ENCODE measurements at regions not wholly inside any gene's neighbourhood (a gene's known extent, or its start where the extent isn't known, plus 50 kb on each side); places are given as distances from the start of the nearest gene placed in this dataset.

DNA sequence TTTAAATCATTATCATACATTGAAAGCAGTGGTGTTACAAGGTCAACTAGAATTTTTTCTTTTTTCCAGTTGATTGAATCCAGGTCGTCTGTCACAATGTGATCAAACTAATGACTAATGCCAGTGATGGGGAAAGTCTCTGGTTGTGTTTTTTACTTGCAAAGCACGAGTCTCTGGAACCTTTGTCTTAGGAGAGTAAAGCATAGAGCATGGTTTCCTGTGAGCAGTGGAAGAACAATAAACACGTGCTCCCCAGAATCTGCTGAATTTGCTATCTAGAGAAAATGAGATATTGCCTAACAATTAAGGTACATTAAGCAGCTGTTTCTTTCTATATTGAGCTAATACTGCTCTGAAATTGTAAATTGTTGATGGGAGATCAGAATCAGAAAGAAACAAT lies 1332.4 kb upstream of the TMEFF2 start:
- intact Hi-C loops (cut with DNase I): no loop called here
- ATAC-seq: no peak
- DNase-seq (ENCODE audit: low spot score): no peak

DNA sequence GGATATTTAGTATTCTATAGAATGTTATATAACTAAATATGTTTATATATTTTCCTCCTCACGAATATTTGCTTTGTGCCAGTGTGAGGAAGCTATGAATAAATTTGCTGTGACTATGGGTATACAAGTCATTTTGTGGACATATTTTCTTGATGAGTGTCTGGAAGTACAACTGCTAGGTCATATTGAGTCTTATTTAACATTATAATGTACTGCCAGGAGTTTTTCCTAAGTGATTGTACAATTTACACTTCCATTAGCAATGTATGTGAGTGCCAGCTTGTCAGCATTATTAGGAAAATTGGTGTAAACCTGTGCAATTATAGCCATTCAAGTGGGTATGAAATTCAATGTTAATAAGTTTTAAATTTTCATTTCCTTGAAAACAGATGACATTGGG lies 1328.9 kb upstream of the TMEFF2 start:
- no peak for DNase-seq (ENCODE audit: low spot score)
- no peak for ATAC-seq
- intact Hi-C loops (cut with DNase I): no loop called here

DNA sequence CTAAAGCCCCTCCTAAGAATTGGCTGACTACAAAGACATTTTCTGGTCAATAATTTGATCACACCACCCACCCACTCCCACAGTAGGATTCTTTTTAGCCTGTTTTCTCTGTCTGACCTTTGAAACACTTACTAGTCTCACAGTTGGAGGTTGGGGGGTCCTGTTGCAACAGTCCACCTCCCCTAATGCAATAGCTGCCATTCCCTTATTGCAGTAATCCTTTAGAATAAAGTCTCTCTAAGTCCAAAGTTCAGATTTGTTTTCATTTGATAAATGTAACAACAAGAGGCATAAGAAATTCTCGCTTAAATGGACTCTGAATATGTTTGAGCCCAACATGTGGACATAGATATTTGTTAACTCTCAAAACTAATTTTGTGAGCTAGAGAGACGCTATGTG lies 1326.8 kb upstream of the TMEFF2 start:
- no peak for DNase-seq (ENCODE audit: low spot score)
- intact Hi-C loops (cut with DNase I): no loop called here
- ATAC-seq: no peak

DNA sequence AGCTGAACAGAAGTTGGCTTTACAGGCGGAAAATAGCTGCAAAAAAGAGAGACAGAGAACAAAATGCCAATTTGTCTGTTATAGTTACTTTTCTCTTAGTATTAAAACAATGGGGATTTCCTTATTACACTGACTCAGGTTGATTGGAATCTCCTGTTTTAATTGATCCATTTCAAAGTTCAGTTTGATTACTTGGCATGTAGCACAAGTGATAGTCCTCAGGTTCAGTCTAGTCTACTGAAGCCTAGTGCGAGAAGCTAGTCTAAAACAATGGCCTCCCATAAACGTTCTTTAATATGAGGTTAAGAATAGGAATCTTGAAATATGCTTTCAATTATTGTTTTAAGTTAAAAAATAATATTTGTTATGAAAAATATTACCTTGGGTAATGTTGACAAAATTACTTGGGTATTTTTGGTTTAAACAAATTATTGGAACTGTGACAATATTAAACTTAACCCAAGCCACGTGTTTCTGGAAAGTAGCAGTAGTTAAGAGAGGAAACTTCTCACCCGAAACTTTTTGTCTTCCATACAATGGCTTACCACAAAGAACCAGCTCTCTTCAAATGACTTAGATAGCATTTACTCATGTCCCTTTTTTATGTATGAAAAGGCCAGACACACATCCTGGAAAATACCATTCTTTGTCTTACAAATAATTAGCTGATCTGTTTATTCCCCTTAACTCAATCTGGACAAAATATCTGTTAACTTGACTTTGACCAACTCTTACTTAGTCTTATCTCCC lies 1326.2 kb upstream of the TMEFF2 start:
- no peak for DNase-seq (ENCODE audit: low spot score)
- ATAC-seq: no peak
- intact Hi-C loops (cut with DNase I): no loop called here

DNA sequence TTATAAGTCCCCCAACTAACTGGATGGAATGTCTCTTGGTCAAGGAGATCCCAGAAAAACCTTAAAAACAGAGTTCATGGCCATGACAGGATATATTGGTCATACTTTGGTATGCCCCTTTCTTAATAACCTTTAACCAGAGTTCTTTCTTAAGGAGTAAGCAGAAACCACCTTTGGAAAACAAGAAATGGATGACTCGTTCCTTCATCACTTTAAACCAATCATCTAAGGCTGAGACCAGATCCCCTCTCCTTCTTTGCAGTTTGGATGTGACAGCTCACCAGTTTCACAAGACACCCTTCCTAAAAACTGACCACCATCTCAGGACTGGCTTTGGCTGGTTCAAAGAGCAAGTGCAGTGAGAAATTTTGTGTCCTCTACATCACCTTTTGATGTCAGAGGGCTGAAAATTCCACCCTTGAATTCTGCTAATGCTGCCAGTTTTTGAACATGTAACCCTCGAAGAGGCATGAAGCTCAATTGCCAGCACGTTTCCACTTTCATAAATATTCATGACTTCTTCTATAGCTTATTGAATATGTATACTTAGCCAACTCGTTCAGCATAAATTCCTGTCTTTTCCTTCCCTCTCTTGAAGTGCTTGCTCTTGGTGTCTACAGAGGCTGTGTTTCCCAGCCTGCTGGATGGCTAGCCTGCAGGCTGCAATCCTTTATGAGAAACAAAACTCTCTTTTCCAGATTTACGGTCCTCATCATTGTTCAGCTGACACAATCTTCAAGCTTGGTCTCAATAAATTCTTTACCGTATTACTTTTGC lies 1323.5 kb upstream of the TMEFF2 start:
- ATAC-seq: no peak
- intact Hi-C loops (cut with DNase I): no loop called here
- no peak for DNase-seq (ENCODE audit: low spot score)

DNA sequence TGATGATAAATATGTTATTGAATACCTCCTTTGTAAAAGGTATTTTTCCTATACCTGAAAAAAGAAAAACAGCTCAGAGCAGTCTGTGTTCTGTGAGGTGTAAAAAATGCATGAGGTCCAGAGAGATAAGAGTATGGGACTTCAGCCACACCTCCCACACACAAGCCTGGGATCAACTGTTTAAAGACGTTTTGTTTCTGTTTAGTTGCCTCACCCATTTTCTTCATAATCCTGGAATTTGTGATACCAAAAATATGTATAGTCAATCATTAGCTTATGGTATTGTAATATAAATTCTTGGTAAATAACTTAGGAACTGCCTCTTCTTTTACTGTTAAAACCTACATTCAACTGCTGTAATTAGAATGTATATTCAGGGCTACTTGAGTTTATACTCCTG lies 1322.9 kb upstream of the TMEFF2 start:
- intact Hi-C loops (cut with DNase I): no loop called here
- DNase-seq (ENCODE audit: low spot score): no peak
- ATAC-seq: no peak

DNA sequence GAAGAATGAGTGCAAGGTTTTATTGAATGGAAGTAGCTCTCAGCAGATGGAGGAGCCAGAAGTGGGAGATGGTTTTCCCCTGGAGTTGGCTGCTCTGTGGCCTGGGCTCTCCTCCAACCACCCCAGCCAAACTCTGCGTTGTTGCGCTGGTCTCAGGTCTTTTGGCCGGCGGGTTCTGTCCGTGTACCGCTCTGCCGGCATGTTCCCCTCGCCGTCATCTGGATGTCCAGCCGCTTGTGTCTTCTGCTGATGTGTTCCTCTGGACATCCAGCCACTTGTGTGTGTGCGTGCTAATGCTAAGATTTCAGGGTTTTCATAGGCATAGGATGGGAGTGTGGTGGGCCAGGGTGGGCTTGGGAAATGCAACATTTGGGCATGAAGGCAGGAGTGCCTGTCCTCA lies 1311.3 kb upstream of the TMEFF2 start:
- DNase-seq (ENCODE audit: low spot score) (no peak), ATAC-seq (no peak)
- intact Hi-C loops (cut with DNase I): no loop called here

DNA sequence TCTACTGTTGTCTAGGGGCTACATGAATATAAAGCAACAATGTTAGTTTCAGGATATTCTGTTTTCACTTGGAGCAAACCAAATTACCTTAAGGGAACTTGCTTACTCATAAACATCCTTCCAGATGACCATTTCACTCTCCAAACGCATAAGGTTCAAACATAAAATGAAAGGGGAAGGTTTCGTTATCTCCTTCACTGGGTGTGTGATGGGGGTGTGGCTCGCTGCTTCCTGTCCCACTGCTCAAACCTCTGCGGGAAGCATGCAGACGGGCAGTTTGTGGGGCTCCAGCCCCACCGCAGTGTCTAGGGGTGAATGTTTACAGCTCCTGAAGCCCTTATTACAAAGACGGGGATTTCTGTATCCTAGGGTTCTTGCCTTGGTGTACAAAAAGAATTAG lies 1310.9 kb upstream of the TMEFF2 start:
- DNase-seq (ENCODE audit: low spot score) (no peak), ATAC-seq (no peak)
- intact Hi-C loops (cut with DNase I): no loop called here

DNA sequence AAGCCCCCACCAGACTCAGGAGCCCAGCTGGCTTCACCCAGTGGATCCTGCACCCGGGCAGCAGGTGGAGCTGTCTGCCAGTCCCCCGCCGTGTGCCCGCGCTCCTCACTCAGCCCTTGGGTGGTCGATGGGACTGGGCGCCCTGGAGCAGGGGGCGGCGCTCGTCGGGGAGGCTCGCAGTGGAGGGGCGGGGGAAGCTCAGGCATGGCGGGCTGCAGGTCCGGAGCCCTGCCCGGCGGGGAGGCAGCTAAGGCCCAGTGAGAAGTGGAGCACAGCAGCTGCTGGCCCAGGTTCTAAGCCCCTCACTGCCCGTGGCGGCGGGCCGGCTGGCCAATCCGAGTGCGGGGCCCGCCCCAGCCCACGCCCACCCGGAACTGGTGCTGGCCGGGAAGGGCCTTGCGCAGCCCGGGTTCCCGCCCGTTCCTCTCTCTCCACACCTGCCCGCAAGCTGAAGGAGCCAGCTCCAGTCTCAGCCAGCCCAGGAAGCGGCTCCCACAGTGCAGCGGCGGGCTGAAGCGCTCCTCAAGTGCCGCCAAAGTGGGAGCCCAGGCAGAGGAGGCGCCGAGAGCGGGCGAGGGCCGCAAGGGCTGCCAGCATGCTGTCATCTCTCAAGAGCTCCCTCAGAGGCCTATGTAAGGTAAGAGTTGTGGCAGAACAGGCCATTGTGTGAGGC lies 1307.8 kb upstream of the TMEFF2 start:
- intact Hi-C loops (cut with DNase I): no loop called here
- DNase-seq (ENCODE audit: low spot score) (no peak), ATAC-seq (no peak)

DNA sequence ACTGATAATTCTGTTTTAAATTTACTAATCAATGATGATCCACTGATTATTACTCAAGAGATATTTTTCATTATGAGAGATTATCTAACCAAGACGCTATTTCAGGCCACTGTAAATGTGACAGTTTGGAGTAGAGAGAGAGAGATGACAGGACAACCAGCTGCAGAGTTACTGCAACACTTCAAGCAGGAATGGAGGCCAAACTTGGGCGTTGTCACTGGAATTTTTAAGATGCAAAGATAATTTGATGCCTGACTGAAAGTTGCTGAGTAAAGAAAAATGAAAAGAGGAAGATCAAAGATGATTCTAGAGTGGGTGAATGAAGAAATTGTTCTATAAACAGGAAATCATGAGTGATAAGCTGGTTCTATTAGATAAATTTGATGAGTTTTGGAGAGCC lies 1302.1 kb upstream of the TMEFF2 start:
- ATAC-seq: no peak
- intact Hi-C loops (cut with DNase I): no loop called here
- no peak for DNase-seq (ENCODE audit: low spot score)

DNA sequence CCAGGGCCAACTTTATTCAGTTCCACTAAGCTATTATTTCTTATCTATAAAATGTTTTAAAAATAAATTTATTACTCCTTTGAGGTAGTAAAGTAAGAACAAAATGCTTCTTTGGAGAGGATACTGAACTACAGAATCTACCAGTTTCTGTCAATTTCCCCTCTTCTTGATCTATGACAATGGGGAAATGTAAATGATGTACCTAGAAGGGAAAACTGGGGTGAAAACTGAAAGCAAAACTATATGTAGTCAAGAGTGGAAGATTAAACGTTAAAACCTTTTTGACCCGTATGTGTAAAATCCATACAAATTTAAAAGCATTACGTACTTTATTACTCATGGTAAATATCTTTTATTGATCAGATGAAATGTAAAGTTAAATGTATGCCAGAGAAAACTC lies 1287.8 kb upstream of the TMEFF2 start:
- ATAC-seq (no peak), DNase-seq (ENCODE audit: low spot score) (no peak)
- intact Hi-C loops (cut with DNase I): no loop called here

DNA sequence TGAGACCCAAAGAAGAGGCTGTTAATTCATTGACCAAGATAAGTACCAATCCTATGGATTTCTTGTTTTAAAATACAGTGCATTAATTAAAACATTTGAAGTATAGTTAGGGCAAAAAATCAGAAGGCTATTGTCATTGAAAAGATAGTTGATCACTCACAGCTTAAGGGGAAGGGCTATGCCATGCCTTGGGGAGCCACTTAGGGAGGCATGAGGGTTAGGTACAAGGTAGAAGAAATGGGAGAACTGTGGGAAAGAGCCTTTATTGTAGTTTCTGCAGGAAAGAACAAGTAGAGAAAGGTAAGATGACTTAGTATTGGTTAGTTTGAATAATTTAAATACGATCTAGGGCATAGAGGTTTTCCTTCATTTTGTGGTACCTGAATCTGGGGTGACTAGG lies 1285.5 kb upstream of the TMEFF2 start:
- ATAC-seq: no peak
- intact Hi-C loops (cut with DNase I): no loop called here

DNA sequence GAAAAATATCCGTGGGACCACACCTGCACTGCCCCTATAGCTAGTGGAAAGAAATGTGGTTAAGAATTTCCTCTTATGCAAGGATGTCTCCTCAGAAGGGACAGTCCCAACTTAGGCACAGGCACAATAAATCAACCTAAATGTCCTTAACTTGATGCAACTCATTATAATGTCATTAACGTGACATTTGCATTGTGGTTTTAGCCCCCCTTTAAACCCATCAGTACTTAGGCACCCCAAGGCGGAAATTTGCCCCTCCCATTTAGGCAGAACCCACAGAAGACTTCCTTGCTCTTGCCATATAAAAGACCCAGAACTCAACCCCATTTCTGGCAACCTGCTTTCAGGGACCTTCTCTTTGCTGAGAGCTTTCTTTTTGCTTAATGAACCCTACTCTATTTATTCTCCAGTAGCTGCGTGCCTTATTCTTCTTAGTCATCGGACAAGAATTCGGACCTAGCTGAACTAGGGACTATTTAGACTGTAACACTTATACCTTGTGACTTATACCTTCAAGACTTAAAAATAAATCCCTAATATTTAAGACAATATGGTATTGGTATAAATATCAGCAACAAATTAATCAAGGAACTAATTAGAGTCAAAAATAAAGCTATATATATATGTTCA lies 1281.6 kb upstream of the TMEFF2 start:
- ATAC-seq: no peak
- intact Hi-C loops (cut with DNase I): no loop called here

More for the DNA sequence above, 1285.5 kb upstream of the TMEFF2 start:
- no peak for DNase-seq (ENCODE audit: low spot score)

DNA sequence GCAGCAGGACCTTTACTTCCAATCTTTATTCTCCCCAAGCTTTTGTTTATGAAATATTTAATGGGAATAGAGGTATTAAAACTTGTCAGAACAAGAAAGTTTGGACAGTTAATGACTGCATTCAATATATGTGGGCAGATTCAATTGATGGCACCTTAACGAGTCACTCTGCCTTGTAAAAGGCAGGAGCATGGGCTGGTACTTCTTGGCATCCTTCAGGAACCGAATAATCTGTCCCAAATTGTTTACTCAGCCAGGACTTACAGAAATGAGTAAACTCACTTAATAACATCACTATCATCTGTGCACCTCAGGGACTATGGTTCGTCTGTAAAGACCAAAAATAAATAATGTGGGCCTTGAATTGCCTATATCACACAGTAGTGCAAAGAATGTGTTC lies 1280.3 kb upstream of the TMEFF2 start:
- no peak for ATAC-seq
- no peak for DNase-seq (ENCODE audit: low spot score)
- intact Hi-C loops (cut with DNase I): no loop called here

More for the DNA sequence above, 1281.6 kb upstream of the TMEFF2 start:
- no peak for DNase-seq (ENCODE audit: low spot score)

DNA sequence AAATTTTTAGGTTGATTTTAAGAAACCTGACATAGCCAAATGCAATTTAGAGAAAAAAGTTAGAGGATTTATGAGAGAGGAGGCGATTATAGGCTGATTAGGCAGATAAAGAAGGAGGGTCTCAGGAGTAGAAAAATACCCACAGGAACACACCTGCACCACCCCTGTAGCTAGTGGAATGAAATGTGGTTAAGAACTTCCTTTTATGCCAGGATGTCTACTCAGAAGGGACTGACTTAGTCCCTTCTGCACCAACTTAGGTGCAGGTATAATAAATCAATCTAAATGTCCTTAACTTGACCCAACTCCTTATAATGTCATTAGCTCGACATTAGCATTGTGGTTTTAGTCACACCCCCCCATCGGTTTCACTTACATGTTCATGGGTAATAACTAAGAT lies 1274.5 kb upstream of the TMEFF2 start:
- intact Hi-C loops (cut with DNase I): no loop called here
- DNase-seq (ENCODE audit: low spot score): no peak
- ATAC-seq: no peak

DNA sequence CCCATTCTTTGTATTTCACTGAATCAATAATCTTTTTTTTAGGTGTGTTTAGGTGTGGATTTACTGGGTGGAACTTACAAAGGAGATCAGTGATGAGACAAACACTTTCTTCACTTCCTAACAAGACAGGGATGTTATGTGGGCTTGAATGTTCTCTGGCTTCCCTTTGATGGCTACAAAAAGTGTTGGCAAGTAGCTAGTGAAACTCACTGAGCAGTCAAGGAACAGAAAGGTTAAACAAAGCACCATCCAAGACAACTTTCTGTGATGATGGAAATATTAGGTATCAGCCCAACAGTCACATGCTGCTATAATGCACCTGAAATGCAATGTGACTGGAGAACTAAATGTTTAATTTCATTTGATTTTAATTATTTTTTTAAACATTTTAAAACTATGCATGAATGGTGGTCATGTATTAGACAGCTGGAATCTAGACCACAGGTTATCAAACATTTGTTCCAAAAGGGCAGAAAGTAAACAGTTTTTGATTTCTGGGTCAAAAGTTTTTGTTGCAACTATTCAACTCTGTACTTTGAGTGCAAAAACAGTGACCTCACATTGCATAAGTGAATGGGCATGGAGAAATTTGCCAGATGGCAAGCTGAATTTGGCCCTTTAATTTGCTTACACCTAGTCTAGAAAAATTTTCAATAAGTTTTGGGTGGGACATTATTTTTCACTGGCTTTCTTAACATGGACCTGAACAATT lies 1272.7 kb upstream of the TMEFF2 start:
- intact Hi-C loops (cut with DNase I): no loop called here
- no peak for ATAC-seq
- no peak for DNase-seq (ENCODE audit: low spot score)

DNA sequence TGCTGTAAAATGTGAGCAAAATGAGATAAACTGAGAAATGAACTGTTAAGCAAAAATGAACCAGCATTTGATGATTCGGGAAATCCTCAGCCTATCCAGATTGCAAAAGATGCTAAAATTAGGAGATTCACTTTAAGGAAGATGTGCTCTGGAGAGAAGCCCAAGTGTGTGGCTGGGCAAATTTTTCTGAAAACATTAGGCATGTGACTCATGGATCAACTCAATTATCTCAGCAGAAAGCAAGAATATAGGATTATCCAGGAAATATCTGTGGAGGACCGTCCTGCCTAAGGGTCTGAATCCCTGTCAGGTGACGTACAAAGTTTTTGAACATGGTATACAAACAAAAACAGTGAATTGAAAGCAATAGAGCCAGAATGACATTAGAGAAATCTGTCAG lies 1268.3 kb upstream of the TMEFF2 start:
- intact Hi-C loops (cut with DNase I): no loop called here
- ATAC-seq: no peak
- no peak for DNase-seq (ENCODE audit: low spot score)

DNA sequence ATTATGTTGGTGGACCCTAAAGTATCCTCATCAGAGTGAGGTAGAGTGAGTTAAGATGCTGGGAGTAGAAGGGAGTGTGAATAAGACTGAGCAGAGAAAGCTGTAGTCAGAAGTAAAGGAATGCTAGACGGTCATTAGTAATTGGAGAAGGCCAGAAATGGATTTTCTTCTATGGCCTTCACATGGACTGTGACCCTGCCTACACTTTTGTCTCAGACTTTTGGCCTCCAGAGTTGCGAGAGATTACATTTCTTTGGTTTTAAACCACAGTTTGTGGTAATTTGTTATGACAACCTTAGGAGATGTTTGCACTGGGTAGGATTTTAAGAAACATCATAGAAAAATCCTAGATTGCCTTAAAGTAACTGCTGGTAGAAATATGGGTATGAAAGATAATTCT lies 1267.7 kb upstream of the TMEFF2 start:
- intact Hi-C loops (cut with DNase I): no loop called here
- no peak for DNase-seq (ENCODE audit: low spot score)
- no peak for ATAC-seq

DNA sequence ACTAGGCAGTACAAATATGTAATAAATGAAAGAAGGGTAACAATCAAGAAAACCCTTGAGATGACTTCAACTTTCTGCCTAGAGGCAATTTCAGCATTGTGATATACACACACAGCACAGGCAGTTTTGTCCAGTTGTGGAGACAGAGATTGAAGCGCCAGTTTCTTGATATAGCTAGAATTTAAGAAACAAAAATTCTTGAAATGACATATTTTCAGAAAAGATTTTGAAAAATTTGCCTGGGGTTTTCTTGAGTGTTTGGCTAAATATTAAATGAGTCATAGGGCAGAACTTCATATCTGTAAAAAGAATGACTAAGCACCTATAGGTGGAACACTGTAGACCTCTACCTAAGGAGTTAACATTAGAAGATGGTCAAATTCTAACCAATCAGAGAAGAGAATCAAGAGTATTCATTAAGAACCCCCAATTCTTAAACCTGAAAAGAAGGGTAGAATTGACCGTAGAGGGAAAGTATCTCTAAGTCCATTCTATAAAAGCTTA lies 1266.8 kb upstream of the TMEFF2 start:
- DNase-seq (ENCODE audit: low spot score) (no peak), ATAC-seq (no peak)
- intact Hi-C loops (cut with DNase I): no loop called here
